SK-MEL-5 (cell line): ENCODE measurements at regions not wholly inside any gene's neighbourhood (a gene's known extent, or its start where the extent isn't known, plus 50 kb on each side); places are given as distances from the start of the nearest gene placed in this dataset.
"Not testable (repeated sequence)": the region's sequence is repeated elsewhere in the genome, so short reads cannot be mapped to it uniquely, and the experiment has no call there.

Experiments
- DNase-seq: peaks from one replicate; pipeline ENCODE4 v3.0.0-alpha.2; 2016; ENCODE audit warnings: low read depth, low spot score
- in situ Hi-C: cut with HindIII; loops from 2 replicates; pipeline ENCODE4 v1.10.0; 2016; ENCODE audit warnings: low sequenced_read_pairs, high pct_unique_total_duplicates, low pct_unique_long_range_greater_than_20kb
- small RNA-seq, 2 experiments: library from RNA; depleted of rRNA; stranded (forward); fragments of <200 nt; gene quantifications; one replicate each; pipeline ENCODE3, GENCODE V24; 2014

- in situ Hi-C loops = no loop called here
- DNase-seq = no peak
Measured at GRCh38 chr18:55672574-55673361, 84.8 kb upstream of the TCF4 start.

GRCh38 chr18:55665506-55665905 is 77.5 kb upstream of the TCF4 start:
- in situ Hi-C loops = no loop called here
- DNase-seq = peak; percentile 78

- peak; percentile 71 for DNase-seq
- in situ Hi-C loops = not testable (repeated sequence)
Measured at GRCh38 chr18:55664758-55665400, 76.9 kb upstream of the TCF4 start.

GRCh38 chr18:55663891-55664290 is 75.9 kb upstream of the TCF4 start:
- in situ Hi-C loops = no loop called here
- no peak for DNase-seq

- DNase-seq = no peak
- in situ Hi-C loops = no loop called here
Measured at GRCh38 chr18:55658598-55658997, 70.6 kb upstream of the TCF4 start.

- DNase-seq = no peak
- in situ Hi-C loops = no loop called here
Measured at GRCh38 chr18:55657572-55658331, 69.8 kb upstream of the TCF4 start.

- no peak for DNase-seq
- in situ Hi-C loops = no loop called here
Measured at GRCh38 chr18:55654986-55655385, 67.0 kb upstream of the TCF4 start.

- in situ Hi-C loops = no loop called here
- DNase-seq = no peak
Measured at GRCh38 chr18:55651236-55651635, 63.2 kb upstream of the TCF4 start.

GRCh38 chr18:55650363-55650870 is 62.4 kb upstream of the TCF4 start:
- DNase-seq = no peak
- in situ Hi-C loops = no loop called here

- no peak for DNase-seq
- in situ Hi-C loops = no loop called here
Measured at GRCh38 chr18:55647331-55647730, 59.3 kb upstream of the TCF4 start.

- DNase-seq = no peak
Measured at GRCh38 chr18:55642191-55642590, 54.2 kb upstream of the TCF4 start.

GRCh38 chr18:55641486-55641885 is 53.5 kb upstream of the TCF4 start:
- in situ Hi-C loops = no loop called here
- DNase-seq = no peak

More at GRCh38 chr18:55642191-55642590, 54.2 kb upstream of the TCF4 start:
- in situ Hi-C loops = no loop called here

Small RNAs in the stretch of these regions (small RNA-seq; reads per million reads assigned to genes)
- gene RF00045 = 0 reads per million in 2 experiments
